ENCODE measurements at regions not wholly inside any gene's neighbourhood (a gene's known extent, or its start where the extent isn't known, plus 50 kb on each side); places are given as distances from the start of the nearest gene placed in this dataset.
"Not testable (repeated sequence)": the region's sequence is repeated elsewhere in the genome, so short reads cannot be mapped to it uniquely, and the experiment has no call there.

DNA sequence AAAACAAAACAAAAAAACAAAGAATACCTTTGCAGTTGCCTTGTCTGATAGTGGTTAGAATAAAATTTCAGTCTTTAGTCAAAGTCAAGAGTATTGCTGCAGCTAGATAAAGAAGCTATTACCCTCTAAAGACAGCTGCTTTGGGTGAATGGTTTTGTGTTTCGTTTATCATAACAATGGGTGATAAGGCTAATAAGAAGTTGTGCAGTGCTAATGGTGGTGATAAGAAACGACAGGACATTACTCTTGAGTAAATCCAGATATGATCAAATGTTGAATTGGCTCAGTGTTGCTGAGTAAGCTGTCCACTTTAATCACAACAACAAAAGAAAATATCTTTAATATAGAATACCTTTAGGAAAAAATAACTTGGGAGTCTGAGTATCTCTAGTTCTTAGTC is 1825.3 kb downstream of the SLITRK5 start:
- no peak for DNase-seq

DNA sequence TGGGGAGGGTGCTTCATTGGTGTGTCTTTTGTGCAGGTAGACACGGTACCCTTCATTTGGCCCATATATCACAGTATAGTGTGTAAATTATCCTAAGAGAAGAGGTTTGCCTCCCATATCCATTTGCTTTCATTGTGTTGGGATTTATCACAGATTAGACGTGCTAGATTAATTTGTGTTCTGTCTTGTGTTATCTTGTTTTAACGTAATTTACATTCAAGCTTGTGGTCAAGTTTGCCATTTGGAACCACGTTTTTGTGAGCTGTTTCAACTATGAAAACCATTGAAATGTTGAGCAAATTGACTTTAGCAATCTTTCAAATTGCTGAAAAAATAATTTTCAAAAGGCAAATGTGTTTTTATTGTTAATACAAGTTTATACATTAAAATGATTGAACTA is 1826.5 kb downstream of the SLITRK5 start:
- no peak for DNase-seq

DNA sequence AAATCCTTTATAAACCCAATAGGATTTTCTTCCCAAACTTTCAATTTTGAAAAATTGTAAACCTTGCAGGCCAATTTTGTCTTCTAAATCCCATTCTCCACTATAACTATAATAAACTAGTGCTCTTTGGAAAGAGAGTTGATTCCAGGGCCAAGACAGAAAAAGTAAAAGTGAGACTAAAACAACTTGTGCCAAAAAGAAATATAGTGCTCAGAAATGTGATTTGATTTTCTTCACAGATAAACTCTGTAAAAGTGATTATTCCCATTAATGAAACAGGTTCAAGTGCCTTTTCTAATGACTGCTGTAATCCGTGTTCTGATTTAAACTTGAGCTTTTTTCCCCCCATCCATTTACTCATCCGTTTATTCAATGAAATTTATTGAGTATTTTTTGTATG is 1831.1 kb downstream of the SLITRK5 start:
- DNase-seq, result no peak

DNA sequence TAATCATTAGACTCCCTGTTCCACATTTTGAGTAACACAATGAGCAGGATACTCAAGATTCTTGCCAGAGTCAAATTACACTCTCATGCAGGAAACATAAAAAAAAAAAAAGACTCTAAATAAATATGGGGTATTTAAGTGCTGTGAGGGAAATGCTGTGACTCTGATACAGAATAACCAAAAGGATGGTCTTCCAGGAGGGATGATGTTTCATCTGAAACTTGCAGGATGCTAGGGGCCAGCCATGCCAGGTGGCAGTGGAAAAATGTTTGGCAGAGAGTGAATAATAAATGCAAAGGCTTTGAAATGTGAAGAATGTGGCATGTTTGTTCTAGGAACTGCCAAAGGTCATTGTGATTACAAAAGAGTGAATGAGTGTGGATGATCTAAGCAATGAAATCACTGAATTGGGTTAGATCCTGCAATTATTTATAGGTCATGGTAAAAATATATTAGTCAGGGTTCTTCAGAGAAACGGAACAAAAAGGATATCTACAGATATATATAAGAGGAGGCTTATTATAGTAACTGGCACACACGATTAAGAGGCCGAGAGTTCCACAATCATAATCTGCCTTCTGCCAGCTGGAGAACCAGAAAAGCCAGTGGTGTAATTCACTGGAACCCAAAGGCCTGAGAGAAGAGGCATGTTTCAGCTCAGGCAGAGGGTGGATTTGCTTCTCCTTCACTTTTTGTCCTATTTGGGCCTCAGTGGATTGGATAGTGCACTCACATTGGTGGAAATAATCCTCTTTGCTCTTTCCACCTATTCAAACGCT is 1832.8 kb upstream of the MIR17HG start:
- no peak for DNase-seq

- DNase-seq, result no peak
Measured at GRCh38 chr13:89515948-89516347, 1831.5 kb upstream of the MIR17HG start.

DNA sequence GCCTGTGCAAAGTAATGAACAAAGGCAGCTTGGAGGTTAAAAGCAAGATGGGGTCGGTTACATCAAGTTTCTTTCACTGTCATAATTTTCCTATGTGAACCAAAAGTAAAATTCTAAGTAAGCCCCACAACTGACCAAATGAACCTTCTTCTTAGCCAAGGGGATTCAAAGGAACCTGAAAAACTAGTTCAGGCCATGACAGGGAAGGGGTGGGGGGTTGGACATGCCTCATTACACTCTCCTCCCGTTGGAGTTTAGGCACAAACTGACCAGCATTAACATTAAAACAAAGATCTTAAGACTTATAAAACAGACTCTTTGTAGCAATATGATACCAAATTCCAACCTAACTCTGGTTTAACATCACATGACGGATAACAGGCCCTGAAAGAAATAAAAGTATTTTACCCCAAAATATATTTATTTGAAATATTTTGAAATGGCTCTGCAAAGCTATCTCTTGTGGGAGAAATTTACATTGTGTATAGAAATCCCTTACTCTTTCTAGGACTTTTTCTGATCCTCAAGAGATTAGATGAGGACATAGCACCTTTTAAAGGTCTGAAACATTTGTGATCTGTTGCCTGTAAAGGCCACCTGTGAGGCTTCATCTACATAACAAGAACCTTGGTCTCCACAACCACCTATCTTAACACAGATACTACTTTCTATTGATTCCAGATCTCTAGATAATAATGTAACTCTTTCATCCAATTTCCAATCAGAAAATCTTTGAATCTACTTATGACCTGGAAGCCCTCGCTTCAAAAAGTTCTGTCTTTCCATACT is 1829.0 kb upstream of the MIR17HG start:
- no peak for DNase-seq

DNA sequence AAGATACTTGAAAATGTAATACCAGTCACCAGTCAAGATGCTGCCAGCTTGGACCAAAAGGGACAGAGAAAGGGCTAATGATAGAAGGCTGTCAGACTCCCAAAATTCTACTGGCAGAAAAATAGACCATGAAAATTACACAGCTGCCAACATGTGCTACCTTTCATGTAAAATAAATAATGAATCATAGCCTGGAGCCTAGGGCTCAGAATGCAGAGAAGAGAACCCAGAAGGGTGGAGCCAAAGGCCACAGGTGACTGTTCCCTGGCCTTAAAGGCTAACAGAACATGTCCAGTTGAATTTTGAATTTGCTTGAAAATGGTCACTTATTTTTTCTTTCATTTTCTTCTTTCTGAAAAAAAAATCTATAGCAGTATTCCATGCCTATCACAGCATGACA is 1827.0 kb upstream of the MIR17HG start:
- no peak for DNase-seq

- DNase-seq, result not testable (repeated sequence)
Measured at GRCh38 chr13:89521672-89522071, 1825.8 kb upstream of the MIR17HG start.

DNA sequence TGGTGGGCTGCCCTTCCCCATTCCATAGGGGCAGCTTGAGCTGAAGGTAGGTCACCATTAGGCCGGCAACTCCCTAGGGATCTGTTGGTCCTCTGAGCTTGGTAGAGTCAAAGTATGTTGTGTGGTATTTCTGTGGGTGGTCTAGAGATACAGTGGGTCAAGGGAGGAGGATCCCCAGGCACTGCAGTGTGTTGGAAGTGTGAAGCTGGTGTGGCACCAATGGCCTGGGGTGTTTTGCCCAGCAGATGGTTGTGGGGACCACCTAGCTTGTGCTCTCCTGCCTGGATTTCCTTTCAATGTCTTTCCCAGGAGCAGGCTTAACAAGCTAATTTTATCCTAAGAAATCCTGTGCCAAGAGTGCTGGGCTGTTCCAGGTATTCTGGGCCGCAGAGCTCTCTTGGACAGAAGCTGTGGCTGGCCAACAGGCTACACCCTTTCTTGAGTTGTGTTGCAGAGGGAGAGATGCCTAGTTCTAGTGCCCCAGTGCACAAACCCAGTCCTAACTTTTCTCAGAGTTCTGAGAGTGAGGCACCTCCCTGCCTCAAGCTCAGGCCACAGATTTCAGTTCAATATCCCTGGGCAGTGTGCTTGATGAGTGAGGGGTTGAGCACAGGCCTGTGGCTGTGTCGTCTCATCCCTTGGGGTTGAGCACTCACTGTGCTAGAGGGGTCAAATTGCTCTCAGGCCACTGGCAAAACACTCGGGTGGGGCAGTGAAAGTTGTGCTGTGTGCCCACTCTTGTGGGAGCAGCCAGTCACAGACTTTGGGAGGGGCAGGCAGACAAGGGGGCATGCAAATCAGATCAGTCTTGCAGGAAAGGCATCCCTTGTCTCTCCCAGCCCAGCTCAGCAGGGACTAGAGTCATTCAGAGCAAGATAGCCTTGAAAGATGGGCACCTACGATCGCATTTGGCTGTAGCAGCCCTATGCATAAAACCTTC is 1806.1 kb upstream of the MIR17HG start:
- no peak for DNase-seq

DNA sequence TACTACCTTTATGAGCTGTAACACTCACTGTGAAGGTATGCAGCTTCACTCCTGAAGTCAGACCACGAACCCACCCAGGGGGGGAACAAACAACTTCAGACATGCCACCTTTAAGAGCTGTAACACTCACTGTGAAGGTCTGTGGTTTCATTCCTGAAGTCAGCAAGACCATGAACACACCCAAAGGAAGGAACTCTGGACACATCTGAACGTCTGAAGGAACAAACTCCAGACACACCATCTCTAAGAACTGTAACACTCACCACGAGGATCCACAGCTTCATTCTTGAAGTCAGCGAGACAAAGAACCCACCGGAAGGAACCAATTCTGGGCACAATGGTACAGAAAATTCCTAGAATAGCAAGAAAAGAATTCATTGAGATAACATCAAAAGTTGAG is 1796.5 kb upstream of the MIR17HG start:
- DNase-seq, result no peak

GRCh38 chr13:89554801-89555200 is 1792.7 kb upstream of the MIR17HG start:
- DNase-seq, result no peak

- no peak for DNase-seq
Measured at GRCh38 chr13:89565476-89566100, 1781.9 kb upstream of the MIR17HG start.

DNA sequence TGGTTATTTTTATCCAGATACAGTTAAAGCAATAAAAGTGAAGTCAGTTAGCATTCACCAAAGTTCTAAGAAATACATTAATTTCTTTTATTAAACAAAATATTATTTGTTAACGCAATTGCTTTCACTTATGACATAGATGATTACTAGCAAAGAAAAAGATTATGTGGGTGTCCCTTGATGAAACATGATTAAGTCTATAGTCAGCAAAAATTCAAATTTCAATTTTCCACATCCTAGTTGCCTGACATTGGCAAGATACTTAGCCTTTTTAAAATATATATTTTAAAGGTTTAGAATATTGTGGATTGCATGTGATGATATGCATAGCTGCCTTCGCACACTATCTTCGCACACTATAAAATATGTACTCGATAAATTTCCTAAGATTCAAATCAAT is 1780.5 kb upstream of the MIR17HG start:
- no peak for DNase-seq

DNA sequence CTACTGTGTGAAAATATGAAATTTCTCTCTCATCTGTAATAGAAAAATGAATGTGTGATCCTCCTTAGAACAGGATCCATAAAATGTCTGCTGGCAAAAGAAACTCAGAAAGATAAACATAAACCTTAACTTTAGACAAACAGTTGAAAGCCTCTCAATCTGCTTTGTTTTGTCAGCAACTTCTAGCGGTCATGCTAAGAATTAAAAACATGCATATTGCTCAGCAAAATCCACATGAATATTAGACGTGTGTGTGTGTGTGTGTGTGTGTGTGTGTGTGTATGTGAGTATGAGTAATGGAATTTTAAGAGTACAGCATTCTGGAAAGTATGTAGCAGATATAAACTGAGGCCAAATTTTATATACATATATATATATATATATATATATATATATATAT is 1779.2 kb upstream of the MIR17HG start:
- DNase-seq, result no peak

GRCh38 chr13:89568746-89569145 is 1778.7 kb upstream of the MIR17HG start:
- no peak for DNase-seq

GRCh38 chr13:89571676-89572075 is 1775.8 kb upstream of the MIR17HG start:
- DNase-seq, result no peak

DNA sequence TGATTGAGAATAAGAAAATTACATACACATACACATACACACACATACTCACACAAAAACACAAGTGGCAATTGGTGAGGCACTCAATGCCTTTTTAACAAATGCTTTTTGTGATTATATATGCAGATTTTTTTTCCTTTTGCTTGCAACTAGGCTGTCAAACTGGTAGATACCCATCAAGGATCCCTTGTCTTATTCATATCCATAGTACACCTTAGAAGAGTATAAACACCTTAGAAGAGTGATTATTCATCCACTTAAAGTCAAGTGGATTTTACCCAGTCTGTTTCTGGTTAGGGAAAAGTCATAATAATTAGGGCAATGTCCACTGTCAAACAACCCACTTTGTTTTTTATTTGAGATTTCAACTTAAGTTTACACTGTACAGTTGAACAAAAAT is 1773.4 kb upstream of the MIR17HG start:
- DNase-seq, result no peak

DNA sequence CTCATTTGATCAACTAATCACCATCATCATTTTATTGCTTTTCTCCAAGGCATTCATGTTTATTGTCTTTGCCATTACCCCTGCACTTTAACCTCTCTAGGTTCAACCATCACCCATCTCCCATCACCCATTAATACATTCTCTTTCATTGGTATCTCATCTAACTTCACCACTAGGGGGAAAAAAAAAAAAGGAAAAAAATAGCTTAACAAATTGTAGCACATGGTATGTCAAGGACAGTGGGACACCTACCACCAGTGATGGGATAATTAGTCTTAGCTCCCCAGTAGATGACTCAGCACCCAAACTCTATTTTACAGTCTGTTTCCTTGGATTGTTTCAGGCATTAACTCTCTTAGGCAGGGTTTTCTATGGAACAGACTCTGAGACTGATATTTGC is 1770.2 kb upstream of the MIR17HG start:
- no peak for DNase-seq

DNA sequence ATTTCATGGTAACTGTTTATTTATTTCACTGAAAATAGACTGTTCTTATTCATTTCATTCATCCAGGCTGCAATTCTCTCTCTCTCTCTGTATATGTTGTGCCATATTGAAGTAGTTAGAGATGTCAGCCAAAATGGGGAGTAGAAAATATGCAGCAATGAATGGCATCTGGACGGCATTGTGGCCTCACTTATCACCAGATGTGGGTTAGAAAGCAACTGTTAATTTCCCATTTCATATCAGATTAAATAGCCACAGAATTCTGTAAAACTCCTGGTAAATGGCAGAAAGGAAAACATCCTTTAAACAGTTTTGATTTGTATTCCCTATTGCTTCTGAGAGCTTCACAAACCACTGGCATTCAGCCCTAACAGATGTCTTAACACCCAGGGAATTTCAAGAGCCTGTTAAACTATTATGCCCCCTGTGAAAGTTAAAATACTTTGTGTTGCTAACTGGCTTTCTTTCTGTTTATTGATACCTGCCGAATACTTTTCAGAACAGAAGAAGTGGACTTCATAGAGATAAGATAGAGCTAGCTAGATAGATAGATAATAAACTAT is 1763.3 kb upstream of the MIR17HG start:
- DNase-seq, result peak; percentile 39

GRCh38 chr13:89602655-89603054 is 1744.8 kb upstream of the MIR17HG start:
- no peak for DNase-seq

DNA sequence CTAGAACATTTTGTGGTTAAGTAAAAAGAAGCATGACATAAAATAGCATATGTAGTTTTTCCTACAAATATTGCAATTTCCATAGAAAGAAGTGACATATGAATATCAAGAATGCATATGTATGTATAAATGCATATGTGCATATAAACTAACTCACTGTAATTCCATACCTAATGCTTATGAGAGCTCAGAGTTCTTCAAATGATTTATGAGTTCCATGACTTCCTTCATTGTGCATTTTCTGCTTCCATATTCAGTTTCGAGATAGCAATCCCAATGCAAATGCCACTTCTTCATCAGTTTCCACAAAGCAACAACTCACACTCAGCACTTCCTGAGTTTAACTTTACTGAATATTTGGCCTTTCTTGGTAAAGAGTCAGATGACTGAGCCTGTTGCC is 1744.3 kb upstream of the MIR17HG start:
- DNase-seq, result no peak

DNA sequence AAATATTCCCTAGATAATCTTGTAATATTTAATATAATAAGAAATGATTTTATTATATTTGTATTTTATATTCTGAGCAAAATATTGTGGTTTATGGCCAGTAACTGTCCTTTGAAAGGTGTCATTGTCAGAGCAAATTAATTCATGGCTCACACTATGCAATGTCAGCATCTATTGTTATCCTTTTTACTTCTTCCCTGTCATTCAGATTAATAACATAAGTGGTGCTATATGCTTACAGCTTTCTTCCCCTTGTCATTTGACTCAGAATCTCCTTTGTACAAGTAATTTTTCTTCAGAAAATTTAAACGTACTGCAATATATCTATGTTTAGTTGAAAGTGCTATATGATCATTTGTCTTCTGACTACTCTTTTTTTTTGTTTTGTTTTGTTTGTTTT is 1738.2 kb upstream of the MIR17HG start:
- DNase-seq, result no peak

Data from skin of body (tissue), 1 donor.